NCI-H446 treated with DMSO at 0.1 percent for 48 hours (cell line): ENCODE measurements at regions not wholly inside any gene's neighbourhood (a gene's known extent, or its start where the extent isn't known, plus 50 kb on each side); places are given as distances from the start of the nearest gene placed in this dataset.
"Not testable (repeated sequence)": the region's sequence is repeated elsewhere in the genome, so short reads cannot be mapped to it uniquely, and the experiment has no call there.

Experiments
- DNase-seq: peaks from one replicate; lab custom pipeline; 2025; lab: John Stamatoyannopoulos, UW

DNA sequence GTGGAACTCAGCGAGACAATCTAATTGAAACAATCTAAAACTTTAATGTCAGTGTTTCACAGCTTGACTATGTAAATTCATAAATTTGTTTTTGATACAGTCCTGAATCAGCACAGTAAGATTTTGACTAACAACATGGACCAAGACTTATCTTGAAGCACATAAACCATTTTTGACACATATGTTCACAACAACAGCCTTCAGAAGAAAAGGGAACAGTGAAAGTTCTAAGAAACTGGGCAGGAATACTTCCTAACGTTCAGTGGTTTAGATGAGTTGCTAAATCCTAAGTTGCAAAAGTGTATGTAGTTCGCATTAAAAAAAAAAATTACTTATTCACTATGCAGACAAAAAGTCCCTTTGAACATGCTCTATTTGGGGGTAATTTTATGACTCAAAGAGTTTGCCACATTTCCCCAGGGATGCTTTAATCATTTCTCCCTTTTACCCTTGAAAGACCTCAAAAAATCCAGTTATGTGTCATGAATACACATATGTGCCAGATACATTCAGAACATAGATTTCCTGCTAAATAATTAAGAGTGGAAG lies 120.2 kb downstream of the MRPL39 start:
- DNase-seq = no peak

DNA sequence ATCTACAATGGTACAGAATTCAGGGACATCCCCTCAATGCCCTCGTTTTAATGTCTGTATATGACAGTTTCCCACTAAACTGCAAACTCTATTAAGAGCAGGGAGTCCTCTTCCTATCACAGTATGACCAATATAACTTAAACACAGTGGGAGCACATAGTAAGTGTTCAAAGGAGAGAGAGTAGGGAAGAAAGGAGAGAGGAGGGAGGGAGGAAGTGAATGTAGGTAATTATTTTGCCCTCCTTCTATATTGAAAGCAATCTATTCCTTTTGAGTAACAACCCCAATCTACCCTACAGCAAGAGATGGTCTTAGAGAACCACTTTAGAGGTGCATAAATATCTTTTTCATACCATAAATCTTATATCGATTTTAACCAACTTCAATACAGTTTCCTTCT lies 121.4 kb downstream of the MRPL39 start:
- DNase-seq = no peak

DNA sequence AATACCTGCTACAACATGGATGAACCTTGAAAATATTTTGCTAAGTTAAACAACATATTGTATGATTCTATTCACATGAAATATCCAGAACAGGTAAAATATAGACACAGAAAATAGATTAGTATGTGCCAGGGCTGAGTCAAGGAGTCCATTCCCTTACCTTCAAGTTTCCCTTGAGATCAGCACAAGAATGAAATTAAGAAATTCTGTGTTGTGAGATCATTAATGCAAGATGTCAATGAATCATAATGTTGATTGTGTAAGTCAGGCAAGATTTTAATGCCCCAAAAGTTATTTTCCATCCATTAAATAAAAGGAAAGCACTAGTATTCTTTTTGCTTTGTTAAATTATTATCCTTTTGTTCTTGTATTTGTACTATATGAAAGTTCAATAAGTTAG lies 139.4 kb downstream of the MRPL39 start:
- DNase-seq = no peak

DNA sequence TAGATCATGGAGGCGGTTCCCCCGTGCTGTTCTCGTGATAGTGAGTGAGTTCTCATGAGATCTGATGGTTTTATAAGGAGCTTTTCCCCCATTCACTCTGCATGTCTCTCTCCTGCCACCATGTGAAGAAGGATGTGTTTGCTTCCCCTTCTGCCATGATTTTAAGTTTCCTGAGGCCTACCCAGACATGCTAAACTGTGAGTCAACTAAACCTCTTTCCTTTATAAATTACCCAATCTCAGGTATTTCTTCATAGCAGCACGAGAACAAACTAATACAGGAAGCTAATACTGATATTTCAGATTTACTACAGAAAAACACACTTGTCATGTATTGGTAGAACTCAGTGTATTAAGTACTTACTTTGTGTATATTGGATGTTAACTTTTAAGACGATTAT lies 140.2 kb downstream of the MRPL39 start:
- DNase-seq = not testable (repeated sequence)

DNA sequence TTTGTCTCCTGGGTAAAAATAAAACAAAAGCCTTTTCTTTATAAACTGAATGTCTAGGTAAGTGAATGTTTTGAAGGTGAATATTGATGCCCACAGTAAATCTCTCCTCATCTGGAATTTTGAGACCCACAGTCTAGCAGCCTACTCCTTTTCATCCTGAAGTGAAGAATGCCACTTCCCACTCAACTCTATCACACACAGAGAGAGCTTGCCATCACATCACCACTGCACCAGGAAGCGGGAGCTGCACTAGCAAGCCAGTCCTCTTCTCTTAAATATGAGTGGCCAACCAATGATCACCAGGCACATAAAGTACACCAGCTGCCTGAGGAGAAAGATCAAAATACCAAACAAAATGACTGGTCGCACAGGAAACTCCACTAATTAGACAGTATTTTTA lies 140.8 kb downstream of the MRPL39 start:
- DNase-seq = no peak

DNA sequence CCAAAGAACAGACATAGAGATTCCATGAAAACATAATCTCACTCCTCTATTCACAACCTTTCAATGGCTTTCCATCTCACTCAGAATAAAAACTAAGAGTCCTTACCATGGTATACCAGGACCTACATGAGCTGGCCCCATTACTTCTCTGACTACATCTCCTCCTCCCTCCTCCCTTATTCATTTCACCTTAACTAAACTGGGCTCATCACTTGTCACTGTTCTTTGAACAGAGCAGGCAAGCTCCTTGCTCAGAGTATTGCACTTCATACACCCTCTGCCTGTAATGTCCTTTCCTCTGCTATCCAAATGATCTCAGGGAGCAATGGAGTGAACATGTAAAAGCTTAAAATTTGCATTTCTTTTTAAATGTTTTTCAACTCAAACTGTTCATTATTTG lies 142.0 kb downstream of the MRPL39 start:
- no peak for DNase-seq

DNA sequence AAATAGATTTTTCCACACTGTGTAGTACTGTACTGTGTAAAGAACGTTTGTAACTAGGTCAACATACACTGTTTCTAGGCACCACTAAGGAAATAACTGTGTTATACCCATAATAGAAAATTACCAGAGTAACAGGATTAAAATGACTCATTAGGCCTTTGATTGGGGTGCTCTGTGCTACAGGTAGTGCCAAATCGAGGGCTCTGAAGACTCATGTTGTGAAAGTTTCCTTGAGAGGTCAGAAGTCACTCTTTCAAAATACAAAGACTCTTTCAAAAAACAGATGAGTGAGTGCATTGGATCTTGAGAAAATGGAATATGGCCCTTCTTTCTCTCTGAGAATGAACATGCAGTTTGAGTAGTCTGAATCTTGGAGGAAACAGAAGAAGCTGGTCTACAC lies 143.0 kb downstream of the MRPL39 start:
- no peak for DNase-seq

DNA sequence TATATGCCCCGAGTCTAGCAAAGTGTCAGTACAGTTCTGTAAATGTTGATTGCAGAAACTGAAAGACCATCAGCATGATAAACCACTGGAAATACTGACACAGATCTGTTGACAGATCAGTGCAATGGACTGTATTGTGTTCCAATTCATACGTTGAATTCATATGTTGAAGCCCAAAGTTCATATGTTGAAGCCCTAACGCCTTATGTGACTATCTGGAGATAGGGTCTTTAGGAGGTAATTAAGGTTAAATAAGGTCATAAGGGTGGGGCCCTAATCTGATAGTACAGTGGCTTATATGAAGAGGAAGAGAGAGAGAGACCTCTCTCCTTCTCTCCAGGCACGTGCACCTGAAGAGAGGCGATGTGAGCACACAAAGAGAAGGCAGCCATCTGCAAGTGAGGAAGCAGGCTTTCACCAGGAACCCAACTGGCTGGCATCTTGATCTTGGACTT lies 144.7 kb downstream of the MRPL39 start:
- DNase-seq = no peak

DNA sequence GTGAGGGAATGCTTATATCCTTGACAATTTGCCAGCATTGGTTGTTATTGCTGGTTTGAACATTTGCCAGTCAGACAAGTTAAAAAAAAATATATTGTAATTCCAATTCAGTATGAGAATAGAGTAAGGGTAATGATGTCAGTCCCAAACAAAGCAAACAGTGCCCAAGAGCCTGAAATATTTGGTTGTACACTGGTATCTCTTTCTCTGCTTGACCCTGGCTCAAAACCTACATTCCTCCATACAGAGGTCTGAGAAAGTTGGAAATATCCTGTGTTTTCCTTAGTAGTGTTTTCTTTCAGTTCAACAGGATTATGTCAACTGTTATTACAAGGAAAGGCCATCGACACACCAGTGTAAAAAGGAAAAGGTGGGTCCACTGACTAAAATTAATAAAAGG lies 145.6 kb downstream of the MRPL39 start:
- no peak for DNase-seq

DNA sequence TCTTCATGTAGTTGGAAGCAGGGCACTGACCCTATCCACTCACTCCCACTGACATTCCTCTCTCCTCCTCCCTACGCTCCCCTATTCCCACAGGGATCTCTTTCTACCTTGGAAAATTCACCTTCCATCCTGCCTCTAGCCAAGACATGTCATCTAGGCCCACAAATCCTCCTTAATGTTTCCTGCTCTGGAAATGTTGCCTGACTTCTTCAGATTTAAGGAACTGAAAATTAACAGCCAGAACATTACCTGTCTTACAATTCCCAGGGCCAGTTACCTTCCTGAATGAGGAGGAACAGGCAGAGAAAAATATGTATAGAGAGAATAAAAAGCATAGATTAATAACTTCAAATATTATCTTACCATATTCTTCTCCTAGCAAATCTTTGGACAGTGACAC lies 147.3 kb downstream of the MRPL39 start:
- no peak for DNase-seq

DNA sequence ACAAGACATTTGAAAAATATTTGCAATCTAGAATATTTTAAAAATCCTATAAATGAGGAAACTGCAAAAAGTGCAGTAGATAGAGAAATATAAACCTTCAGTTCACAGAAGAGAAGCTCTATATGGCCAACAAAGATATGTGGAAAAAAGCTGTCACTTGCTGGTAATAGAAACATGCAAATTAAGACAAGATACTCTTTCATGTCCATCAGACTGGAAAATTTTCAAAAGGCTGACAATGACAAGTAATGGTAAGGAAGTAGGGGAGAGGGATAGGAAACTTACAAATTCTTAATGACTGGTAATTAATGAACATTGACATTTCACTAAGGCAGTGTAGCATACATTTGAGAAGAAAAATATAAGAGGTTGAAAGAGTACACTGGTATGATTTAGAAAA lies 147.9 kb downstream of the MRPL39 start:
- DNase-seq = no peak

DNA sequence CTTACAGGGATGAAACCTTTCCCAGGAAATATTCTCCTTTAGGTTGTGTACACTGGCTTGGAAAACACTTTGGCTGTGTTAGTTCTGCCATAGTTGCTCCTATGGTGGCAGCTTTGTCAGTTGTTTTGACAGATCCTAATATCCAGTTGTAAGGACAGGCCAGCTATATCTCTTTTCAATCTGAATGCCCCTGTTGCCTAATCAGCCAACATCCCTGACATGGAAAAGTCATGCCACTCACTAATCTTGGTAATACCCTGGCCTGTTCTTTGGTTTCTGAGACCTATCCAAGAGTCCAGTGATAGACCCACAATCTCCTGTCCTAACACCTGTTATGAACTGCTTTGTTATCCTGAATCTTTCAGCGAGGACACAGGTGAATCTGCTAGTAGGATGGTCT lies 148.8 kb downstream of the MRPL39 start:
- DNase-seq = no peak

DNA sequence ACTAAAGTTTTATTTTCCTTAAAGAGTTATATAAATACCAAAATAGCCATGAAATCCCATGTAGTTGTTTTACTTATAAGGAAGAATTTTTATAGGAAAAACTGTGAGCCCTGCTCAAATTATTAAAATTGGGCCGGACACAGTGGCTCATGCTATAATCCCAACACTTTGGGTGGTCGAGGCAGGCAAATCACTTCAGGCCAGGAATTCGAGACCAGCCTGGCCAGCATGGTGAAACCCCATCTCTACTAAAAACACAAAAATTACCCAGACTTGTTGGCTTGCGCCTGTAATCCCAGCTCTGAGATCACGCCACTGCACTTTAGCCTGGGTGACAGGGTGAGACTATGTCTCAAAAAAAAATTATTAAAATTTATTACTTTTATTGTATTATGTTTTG lies 149.3 kb downstream of the MRPL39 start:
- DNase-seq = no peak

DNA sequence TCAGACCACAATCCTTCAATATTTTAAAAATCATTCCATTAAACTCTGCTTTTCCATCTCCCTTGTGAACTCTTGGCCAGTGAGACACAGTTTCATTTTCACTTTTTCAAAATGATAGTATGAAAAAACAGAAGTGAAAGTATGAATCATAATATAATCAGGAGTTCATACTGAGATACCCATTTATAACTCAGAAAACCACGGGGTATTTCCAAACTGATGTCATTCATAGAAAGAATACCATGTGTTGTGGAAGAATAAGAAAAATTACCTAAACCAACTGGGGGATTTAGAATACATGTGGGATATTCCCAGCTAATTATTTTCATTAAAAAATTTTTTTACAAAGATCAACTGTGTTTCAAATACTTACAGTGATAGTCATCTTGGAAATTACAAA lies 149.9 kb downstream of the MRPL39 start:
- no peak for DNase-seq

DNA sequence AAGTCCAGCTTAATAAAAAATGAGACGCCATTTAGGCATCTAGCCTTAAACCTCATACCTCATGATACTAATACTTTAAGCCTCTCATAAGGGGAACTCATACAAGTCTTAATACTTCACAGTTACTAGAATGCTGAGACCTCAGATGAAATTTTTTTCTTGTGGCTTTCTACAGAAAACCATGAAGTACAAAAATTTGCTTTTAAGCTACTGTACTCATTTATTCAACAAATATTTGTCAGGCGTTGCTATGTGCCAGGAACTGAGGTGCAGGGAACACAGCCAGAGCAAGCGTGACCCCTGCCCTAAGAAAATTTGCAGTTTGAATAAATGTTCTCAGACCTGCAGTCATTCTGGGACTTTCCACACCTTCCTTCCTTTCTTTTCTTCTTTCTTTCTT lies 150.6 kb downstream of the MRPL39 start:
- no peak for DNase-seq

DNA sequence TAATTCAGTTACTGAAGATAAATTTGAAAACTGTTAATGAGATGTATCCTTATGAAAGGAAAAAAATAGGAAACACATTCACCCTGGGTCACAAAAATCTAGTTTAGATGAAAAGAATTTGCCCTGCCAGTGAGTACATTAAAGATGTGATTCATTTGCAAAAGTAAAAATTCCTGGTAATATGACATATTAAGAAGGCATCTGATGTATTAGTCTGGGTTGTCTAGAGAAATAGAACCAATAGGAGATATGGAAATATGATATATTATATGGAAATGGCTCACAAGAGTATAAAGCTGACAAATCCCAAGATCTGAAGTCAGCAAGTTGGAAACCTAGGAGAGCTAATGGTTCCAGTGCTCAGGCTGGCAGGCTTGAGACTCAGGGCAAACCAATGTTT lies 153.8 kb downstream of the MRPL39 start:
- DNase-seq = no peak

DNA sequence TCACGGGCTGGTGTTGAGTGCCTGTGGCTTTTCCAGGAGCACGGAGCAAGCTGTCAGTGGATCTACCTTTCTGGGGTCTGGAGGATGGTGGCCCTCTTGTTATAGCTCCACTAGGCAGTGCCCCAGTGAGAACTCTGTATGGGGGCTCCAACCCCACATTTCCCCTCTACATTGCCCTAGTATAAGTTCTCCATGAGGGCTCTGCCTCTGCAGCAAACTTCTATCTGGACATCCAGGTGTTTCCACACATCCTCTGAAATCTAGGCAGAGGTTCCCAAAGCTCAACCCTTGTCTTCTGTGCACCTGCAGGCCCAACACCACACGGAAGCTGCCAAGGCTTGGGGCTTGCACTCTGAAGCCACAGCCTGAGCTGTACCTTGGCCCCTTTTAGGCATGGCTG lies 157.3 kb downstream of the MRPL39 start:
- DNase-seq = no peak

DNA sequence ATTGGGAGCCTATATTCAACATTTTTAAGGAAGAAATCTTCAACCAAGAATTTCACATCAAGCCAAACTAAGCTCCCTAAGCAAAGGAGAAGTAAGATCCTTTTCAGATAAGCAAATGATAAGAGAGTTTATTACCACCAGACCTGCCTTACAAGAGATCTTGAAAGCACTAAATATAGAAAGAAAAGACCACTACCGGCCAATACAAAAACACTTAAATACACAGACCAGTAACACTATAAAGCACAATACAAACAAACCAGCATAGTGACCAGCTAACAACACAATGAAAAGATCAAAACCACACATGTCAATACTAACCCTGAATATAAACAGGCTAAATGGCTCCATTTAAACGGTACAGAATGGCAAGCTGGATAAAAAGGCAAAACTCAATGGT lies 165.4 kb downstream of the MRPL39 start:
- DNase-seq = no peak

DNA sequence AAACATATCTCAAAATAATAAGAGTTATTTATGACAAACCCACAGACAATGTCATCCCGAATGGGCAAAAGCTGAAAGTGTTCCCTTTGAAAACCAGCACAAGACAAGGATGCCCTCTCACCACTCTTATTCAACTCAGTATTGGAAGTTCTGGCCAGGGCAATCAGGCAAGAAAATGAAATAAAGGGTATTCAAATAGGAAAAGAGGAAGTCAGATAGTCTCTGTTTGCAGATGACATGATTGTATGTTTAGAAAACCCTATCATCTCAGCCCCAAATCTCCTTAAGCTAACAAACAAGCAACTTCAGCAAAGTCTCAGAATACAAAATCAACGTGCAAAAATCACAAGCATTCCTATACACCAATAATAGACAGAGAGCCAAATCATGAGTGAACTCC lies 169.8 kb downstream of the MRPL39 start:
- not testable (repeated sequence) for DNase-seq

DNA sequence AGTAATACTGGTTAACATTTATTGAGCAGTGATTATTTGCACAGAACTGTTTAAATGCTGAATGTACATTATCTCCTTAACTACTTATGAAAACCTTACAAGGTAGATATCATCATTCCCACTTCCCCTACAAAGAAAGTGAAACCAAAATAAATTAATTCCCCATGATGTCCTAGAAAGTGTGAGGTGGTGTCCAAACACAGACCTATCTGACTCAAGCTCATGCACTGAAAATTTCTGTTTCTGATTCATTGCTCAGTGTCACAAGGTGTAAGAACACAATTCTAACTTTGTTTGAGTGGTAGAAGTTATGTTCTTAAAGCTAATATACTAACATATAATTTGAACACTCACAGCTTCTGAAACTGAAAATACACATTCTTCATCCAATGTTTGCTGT lies 178.7 kb downstream of the MRPL39 start:
- DNase-seq = no peak

DNA sequence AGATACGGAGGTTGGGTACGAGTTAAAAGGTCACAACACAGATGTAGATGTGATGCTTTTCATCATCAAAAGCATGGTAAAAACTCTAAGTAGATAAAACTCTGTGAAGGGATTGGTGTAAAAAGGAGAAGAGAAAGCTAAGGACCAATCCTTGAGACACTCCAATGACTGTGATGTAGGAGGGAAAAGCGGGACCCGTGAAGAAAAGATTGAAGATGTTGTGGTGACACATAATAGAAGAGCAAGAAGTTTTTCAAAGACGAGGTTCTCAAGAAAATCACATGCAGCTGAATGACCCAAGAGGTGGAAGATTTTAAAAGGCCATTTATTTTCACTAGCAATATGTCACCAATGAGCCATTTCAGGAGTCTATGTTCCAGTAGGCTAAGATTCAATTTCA lies 179.5 kb downstream of the MRPL39 start:
- DNase-seq = no peak

DNA sequence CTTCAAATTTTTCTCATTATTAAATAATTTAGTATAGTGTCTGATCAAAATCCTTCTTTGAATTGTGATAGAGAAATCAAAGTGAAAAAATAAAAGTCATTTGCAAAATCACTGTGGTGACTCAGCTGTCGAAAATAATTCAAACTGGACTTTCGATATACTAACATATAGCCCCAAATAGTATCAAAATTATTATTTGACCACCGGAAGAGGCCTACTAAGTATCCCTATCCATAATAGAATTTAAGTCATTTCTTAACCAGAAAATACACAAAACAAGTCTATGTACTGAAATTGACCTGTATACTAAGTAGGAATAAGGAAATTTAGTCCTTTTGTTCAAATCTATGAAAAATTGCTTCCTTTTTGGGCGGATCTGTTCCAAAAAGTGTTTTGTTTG lies 180.7 kb downstream of the MRPL39 start:
- DNase-seq = no peak

DNA sequence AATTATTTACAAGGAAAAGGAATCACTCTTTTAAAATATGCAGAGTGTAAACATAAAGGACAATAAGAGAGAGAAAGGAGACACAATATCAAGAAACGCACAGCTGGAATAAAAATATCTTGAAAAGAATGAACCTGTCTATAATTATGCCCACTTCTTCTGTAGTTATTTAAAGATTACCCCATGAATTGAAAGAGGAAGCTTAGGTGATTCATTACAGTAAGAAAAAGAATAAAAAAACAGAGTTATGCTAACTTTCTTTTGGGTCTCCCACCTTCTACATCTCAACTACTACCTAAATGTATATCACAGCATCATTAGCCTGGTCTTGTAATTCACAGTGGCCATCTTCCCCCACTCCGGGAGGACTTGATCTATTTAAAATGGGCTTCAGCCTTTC lies 182.1 kb downstream of the MRPL39 start:
- DNase-seq = no peak

DNA sequence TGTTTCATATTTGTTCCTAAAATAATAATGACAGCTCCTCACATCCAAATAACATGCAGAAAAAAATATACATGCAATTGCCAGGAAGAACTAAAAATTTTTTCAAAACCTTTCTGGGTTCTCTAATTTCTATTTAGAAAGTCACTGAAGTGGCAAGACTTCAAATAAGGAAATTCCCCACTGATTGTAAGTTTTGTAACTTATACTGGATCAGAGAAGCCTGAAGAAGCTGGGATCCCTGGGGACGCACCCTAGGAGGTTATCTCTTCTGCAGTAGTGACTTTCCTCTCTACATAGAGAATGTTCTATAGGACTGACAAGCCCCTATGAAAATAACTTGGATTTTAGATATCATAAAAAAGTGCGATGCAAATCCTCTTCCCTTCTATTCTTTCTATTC lies 182.6 kb downstream of the MRPL39 start:
- no peak for DNase-seq

DNA sequence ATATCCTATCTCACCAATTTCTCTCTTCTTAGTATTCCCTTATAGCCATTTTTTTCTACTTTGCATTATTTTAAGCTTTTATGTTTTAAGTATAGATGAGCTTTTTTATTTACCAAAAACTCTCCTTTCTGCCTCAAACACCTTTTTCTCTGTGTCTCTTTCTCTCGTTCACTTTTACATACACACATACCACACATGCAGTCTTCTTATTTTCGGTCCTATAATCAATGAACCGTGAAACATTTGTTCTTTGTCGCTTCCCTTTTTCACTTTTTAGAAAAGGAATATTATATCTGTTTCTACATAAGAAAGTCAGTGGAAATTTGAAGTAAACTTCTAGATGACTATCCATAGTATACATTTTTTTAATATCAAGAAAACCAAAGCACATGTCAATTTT lies 183.2 kb downstream of the MRPL39 start:
- DNase-seq = no peak
